ENCODE measurements at regions not wholly inside any gene's neighbourhood (a gene's known extent, or its start where the extent isn't known, plus 50 kb on each side); places are given as distances from the start of the nearest gene placed in this dataset.

- no peak for TF ChIP-seq CTCF (conservative IDR thresholded peaks at IDR 0.05; ENCODE audit: control insufficient read depth, insufficient read depth, low read depth, low read length)
- H3K4me3 ChIP-seq (ENCODE audit: control insufficient read depth, low read depth, low read length) = no peak overlapping the region
- DNase-seq (ENCODE audit: low read depth) = no peak
Measured at GRCh38 chr12:23185346-23185745, 560.4 kb downstream of the ETNK1 start.

- no peak for DNase-seq (ENCODE audit: low read depth)
- no peak for TF ChIP-seq CTCF (conservative IDR thresholded peaks at IDR 0.05; ENCODE audit: control insufficient read depth, insufficient read depth, low read depth, low read length)
- H3K4me3 ChIP-seq (ENCODE audit: control insufficient read depth, low read depth, low read length) = no peak overlapping the region
Measured at GRCh38 chr12:23186950-23187349, 562.0 kb downstream of the ETNK1 start.

GRCh38 chr12:23193552-23193951 is 568.6 kb downstream of the ETNK1 start:
- H3K4me3 ChIP-seq (ENCODE audit: control insufficient read depth, low read depth, low read length) = no peak overlapping the region
- no peak for TF ChIP-seq CTCF (conservative IDR thresholded peaks at IDR 0.05; ENCODE audit: control insufficient read depth, insufficient read depth, low read depth, low read length)
- no peak for DNase-seq (ENCODE audit: low read depth)

GRCh38 chr12:23197266-23197665 is 572.3 kb downstream of the ETNK1 start:
- H3K4me3 ChIP-seq (ENCODE audit: control insufficient read depth, low read depth, low read length) = no peak overlapping the region
- no peak for TF ChIP-seq CTCF (conservative IDR thresholded peaks at IDR 0.05; ENCODE audit: control insufficient read depth, insufficient read depth, low read depth, low read length)
- DNase-seq (ENCODE audit: low read depth) = peak; percentile 57

GRCh38 chr12:23202728-23203127 is 577.8 kb downstream of the ETNK1 start:
- TF ChIP-seq CTCF (conservative IDR thresholded peaks at IDR 0.05; ENCODE audit: control insufficient read depth, insufficient read depth, low read depth, low read length) = no peak
- H3K4me3 ChIP-seq (ENCODE audit: control insufficient read depth, low read depth, low read length) = no peak overlapping the region

GRCh38 chr12:23204933-23205778 is 580.2 kb downstream of the ETNK1 start:
- H3K4me3 ChIP-seq (ENCODE audit: control insufficient read depth, low read depth, low read length) = no peak overlapping the region
- DNase-seq (ENCODE audit: low read depth) = peak; percentile 77
- TF ChIP-seq CTCF (conservative IDR thresholded peaks at IDR 0.05; ENCODE audit: control insufficient read depth, insufficient read depth, low read depth, low read length) = peak; percentile 92

More at GRCh38 chr12:23202728-23203127, 577.8 kb downstream of the ETNK1 start:
- no peak for DNase-seq (ENCODE audit: low read depth)

All from fibroblast of mammary gland (primary cell).